ENCODE measurements at regions not wholly inside any gene's neighbourhood (a gene's known extent, or its start where the extent isn't known, plus 50 kb on each side); places are given as distances from the start of the nearest gene placed in this dataset.

- TF ChIP-seq EP300 (IDR thresholded peaks at IDR 0.05; ENCODE audit: low read length): no peak
- TF ChIP-seq POLR2AphosphoS5 (IDR thresholded peaks at IDR 0.05; ENCODE audit: control insufficient read depth, insufficient read depth, low read depth, low read length): no peak
- TF ChIP-seq HDAC2 (IDR thresholded peaks at IDR 0.05): no peak
- no peak for TF ChIP-seq NFYB (IDR thresholded peaks at IDR 0.05; ENCODE audit: extremely low read depth, insufficient read length)
- no peak for TF ChIP-seq STAT6 (CRISPR knock-in tag; IDR thresholded peaks at IDR 0.05)
- TF ChIP-seq JUND (IDR thresholded peaks at IDR 0.05; ENCODE audit: borderline replicate concordance, low read depth, low read length): no peak
- TF ChIP-seq JUND (tag; IDR thresholded peaks at IDR 0.05; ENCODE audit: borderline replicate concordance, low read depth, low read length): no peak
- TF ChIP-seq, protein P1, sequence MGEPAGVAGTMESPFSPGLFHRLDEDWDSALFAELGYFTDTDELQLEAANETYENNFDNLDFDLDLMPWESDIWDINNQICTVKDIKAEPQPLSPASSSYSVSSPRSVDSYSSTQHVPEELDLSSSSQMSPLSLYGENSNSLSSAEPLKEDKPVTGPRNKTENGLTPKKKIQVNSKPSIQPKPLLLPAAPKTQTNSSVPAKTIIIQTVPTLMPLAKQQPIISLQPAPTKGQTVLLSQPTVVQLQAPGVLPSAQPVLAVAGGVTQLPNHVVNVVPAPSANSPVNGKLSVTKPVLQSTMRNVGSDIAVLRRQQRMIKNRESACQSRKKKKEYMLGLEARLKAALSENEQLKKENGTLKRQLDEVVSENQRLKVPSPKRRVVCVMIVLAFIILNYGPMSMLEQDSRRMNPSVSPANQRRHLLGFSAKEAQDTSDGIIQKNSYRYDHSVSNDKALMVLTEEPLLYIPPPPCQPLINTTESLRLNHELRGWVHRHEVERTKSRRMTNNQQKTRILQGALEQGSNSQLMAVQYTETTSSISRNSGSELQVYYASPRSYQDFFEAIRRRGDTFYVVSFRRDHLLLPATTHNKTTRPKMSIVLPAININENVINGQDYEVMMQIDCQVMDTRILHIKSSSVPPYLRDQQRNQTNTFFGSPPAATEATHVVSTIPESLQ (CRISPR knock-in tag; IDR thresholded peaks at IDR 0.05): no peak
- TF ChIP-seq, protein P2, sequence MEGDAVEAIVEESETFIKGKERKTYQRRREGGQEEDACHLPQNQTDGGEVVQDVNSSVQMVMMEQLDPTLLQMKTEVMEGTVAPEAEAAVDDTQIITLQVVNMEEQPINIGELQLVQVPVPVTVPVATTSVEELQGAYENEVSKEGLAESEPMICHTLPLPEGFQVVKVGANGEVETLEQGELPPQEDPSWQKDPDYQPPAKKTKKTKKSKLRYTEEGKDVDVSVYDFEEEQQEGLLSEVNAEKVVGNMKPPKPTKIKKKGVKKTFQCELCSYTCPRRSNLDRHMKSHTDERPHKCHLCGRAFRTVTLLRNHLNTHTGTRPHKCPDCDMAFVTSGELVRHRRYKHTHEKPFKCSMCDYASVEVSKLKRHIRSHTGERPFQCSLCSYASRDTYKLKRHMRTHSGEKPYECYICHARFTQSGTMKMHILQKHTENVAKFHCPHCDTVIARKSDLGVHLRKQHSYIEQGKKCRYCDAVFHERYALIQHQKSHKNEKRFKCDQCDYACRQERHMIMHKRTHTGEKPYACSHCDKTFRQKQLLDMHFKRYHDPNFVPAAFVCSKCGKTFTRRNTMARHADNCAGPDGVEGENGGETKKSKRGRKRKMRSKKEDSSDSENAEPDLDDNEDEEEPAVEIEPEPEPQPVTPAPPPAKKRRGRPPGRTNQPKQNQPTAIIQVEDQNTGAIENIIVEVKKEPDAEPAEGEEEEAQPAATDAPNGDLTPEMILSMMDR (IDR thresholded peaks at IDR 0.05 in 2 of 3, conservative IDR thresholded peaks at IDR 0.05 in 1 of 3; ENCODE audit: insufficient read depth in 2 of 3, low read depth in 1 of 3, low read length in 3 of 3): no peak
- TF ChIP-seq ATF7 (IDR thresholded peaks at IDR 0.05): no peak
- TF ChIP-seq ZFX (CRISPR knock-in tag; IDR thresholded peaks at IDR 0.05): no peak
- TF ChIP-seq, protein P3, sequence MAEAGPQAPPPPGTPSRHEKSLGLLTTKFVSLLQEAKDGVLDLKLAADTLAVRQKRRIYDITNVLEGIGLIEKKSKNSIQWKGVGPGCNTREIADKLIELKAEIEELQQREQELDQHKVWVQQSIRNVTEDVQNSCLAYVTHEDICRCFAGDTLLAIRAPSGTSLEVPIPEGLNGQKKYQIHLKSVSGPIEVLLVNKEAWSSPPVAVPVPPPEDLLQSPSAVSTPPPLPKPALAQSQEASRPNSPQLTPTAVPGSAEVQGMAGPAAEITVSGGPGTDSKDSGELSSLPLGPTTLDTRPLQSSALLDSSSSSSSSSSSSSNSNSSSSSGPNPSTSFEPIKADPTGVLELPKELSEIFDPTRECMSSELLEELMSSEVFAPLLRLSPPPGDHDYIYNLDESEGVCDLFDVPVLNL (CRISPR knock-in tag; IDR thresholded peaks at IDR 0.05; ENCODE audit: low read depth): no peak
Measured at GRCh38 chr10:3909339-3909738, 124.3 kb upstream of the KLF6 start.

All from K562 (cell line).